ENCODE measurements at regions not wholly inside any gene's neighbourhood (a gene's known extent, or its start where the extent isn't known, plus 50 kb on each side); places are given as distances from the start of the nearest gene placed in this dataset.
"Not testable (repeated sequence)": the region's sequence is repeated elsewhere in the genome, so short reads cannot be mapped to it uniquely, and the experiment has no call there.

GRCh38 chr2:81389203-81389602, 1084.7 kb upstream of the LRRTM1 start:
- no peak for DNase-seq

GRCh38 chr2:81363800-81364199, 1059.2 kb upstream of the LRRTM1 start:
- no peak for DNase-seq

- DNase-seq = not testable (repeated sequence)
These were observed 1057.9 kb upstream of the LRRTM1 start for GRCh38 chr2:81362468-81362867.

GRCh38 chr2:81355436-81355835, 1050.9 kb upstream of the LRRTM1 start:
- DNase-seq = no peak

- no peak for DNase-seq
These were observed 1029.5 kb upstream of the LRRTM1 start for GRCh38 chr2:81334046-81334445.

- no peak for DNase-seq
These were observed 1024.4 kb upstream of the LRRTM1 start for GRCh38 chr2:81328968-81329367.

GRCh38 chr2:81327911-81328310, 1023.4 kb upstream of the LRRTM1 start:
- no peak for DNase-seq

- no peak for DNase-seq
These were observed 1019.5 kb upstream of the LRRTM1 start for GRCh38 chr2:81324046-81324445.

GRCh38 chr2:81304154-81304830, 999.7 kb upstream of the LRRTM1 start:
- no peak for DNase-seq

- no peak for DNase-seq
These were observed 998.8 kb upstream of the LRRTM1 start for GRCh38 chr2:81303321-81303720.

GRCh38 chr2:81299841-81300240, 995.3 kb upstream of the LRRTM1 start:
- DNase-seq = no peak

- DNase-seq = no peak
These were observed 986.3 kb upstream of the LRRTM1 start for GRCh38 chr2:81290846-81291245.

GRCh38 chr2:81283081-81283480, 978.5 kb upstream of the LRRTM1 start:
- no peak for DNase-seq

- no peak for DNase-seq
These were observed 977.7 kb upstream of the LRRTM1 start for GRCh38 chr2:81282151-81282769.

- no peak for DNase-seq
These were observed 972.0 kb upstream of the LRRTM1 start for GRCh38 chr2:81276595-81276994.

- DNase-seq = no peak
These were observed 961.6 kb upstream of the LRRTM1 start for GRCh38 chr2:81266106-81266505.

GRCh38 chr2:81263989-81264388, 959.4 kb upstream of the LRRTM1 start:
- DNase-seq = no peak

- DNase-seq = no peak
These were observed 955.8 kb upstream of the LRRTM1 start for GRCh38 chr2:81260320-81260719.

- no peak for DNase-seq
These were observed 945.7 kb upstream of the LRRTM1 start for GRCh38 chr2:81250270-81250669.

GRCh38 chr2:81249152-81249551, 944.6 kb upstream of the LRRTM1 start:
- DNase-seq = no peak

- no peak for DNase-seq
These were observed 943.1 kb upstream of the LRRTM1 start for GRCh38 chr2:81247648-81248047.

- no peak for DNase-seq
These were observed 937.9 kb upstream of the LRRTM1 start for GRCh38 chr2:81242501-81242900.

GRCh38 chr2:81238462-81238861, 933.9 kb upstream of the LRRTM1 start:
- DNase-seq = no peak

- no peak for DNase-seq
These were observed 931.0 kb upstream of the LRRTM1 start for GRCh38 chr2:81235601-81236000.

GRCh38 chr2:81234711-81235110, 930.2 kb upstream of the LRRTM1 start:
- no peak for DNase-seq

Data from 8988T (cell line).